ENCODE measurements at regions not wholly inside any gene's neighbourhood (a gene's known extent, or its start where the extent isn't known, plus 50 kb on each side); places are given as distances from the start of the nearest gene placed in this dataset.

DNA sequence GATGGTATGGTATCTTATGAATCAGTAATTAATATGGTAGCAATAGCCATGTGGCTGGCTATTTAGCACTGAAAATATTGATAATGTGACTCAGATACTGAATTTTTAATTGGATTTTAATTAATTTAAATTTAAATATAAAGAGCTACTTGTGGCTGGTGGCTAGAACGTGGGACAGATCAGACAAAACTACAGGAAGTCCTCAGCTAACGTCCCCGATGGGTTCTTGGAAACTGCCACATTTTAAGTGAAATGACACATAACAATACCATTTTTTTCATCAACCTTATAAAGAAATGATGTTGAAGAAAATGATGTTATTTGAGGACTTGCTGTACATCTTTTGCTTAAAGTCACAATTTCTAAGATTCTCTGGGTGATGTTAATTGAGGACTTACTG, 138.1 kb upstream of the FLRT2 start:
- H3K9me3 ChIP-seq (replicated peaks in 1 of 2; ENCODE audit: control insufficient read depth in 1 of 2, insufficient read depth in 1 of 2, low read length in 2 of 2), result no peaks in the 10 kb centered on the region
- WGBS (ENCODE audit: insufficient coverage), result no CpG with 5 or more reads among the region's 3 CpGs
- Mint-ChIP-seq H3K27ac (no peak overlapping the region), H3K4me3 (no peak overlapping the region), H3K9me3 (peaks cover 0 to 6% (median 1%) of the 10 kb centered on the region in 7 donors), H3K4me1 (no peaks in the 10 kb centered on the region), H3K36me3 (no peaks in the 10 kb centered on the region), H3K27me3 (ENCODE audit: low read depth in 3 of 3) (peaks cover 0 to 1% (median 0%) of the 10 kb centered on the region in 3 donors)
- H4K20me1 ChIP-seq (ENCODE audit: insufficient read depth, low read length), result no peaks in the 10 kb centered on the region
- TF ChIP-seq, protein P1, sequence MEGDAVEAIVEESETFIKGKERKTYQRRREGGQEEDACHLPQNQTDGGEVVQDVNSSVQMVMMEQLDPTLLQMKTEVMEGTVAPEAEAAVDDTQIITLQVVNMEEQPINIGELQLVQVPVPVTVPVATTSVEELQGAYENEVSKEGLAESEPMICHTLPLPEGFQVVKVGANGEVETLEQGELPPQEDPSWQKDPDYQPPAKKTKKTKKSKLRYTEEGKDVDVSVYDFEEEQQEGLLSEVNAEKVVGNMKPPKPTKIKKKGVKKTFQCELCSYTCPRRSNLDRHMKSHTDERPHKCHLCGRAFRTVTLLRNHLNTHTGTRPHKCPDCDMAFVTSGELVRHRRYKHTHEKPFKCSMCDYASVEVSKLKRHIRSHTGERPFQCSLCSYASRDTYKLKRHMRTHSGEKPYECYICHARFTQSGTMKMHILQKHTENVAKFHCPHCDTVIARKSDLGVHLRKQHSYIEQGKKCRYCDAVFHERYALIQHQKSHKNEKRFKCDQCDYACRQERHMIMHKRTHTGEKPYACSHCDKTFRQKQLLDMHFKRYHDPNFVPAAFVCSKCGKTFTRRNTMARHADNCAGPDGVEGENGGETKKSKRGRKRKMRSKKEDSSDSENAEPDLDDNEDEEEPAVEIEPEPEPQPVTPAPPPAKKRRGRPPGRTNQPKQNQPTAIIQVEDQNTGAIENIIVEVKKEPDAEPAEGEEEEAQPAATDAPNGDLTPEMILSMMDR (IDR thresholded peaks at IDR 0.05), result no peak
- H3K27ac ChIP-seq (ENCODE audit: low read depth in 1 of 2, low read length in 2 of 2), result no peak overlapping the region
- H2AFZ ChIP-seq (ENCODE audit: insufficient read depth, low read depth, low read length, poor library complexity, severe bottlenecking), result no peak overlapping the region
- no peaks in the 10 kb centered on the region for H3K4me1 ChIP-seq (ENCODE audit: control insufficient read depth in 1 of 2, insufficient read depth in 2 of 2, low read length in 2 of 2)
- intact Hi-C loops (cut with micrococcal nuclease), result no loop called here
- no peak overlapping the region for H3K9ac ChIP-seq (ENCODE audit: insufficient read depth, low read length, poor library complexity, severe bottlenecking)
- no peak overlapping the region for H3K4me3 ChIP-seq (replicated peaks in 1 of 3; ENCODE audit: low read depth in 2 of 3, low read length in 3 of 3)
- no peaks in the 10 kb centered on the region for H3K27me3 ChIP-seq (ENCODE audit: control insufficient read depth in 2 of 2, insufficient read depth in 2 of 2, low read length in 2 of 2)
- no peaks in the 10 kb centered on the region for H3K36me3 ChIP-seq (replicated peaks in 1 of 2; ENCODE audit: control insufficient read depth in 1 of 2, insufficient read depth in 2 of 2, low read length in 2 of 2)
- H3K4me2 ChIP-seq (replicated peaks; ENCODE audit: extremely low read depth, low read length, poor library complexity, severe bottlenecking), result no peak overlapping the region
- no peak for DNase-seq
- no peaks in the 10 kb centered on the region for H3K79me2 ChIP-seq (ENCODE audit: insufficient read depth, low read length)

DNA sequence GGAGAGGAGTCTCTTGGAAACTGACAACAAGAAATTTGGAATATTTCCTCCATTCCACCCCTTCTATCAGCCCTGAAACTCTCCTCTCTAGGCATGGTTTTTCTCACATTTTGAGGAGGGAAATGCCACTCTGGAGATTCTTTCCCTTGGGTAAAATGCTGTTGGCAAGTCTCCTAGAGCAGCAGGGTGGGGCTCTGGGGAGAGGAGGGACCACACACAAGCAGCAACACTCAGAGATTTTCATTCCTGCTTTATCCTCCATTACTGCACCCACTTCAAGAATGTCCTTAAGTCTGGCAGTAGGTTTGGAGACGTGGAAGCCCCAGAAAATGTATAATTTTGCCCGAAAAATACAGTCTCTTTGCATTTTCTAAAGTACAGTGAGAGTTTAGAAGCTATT, 130.8 kb upstream of the FLRT2 start:
- H3K4me1 Mint-ChIP-seq, result no peaks in the 10 kb centered on the region
- Histone ChIP-seq H3K27ac (ENCODE audit: low read depth in 1 of 2, low read length in 2 of 2) (no peak overlapping the region), H3K79me2 (ENCODE audit: insufficient read depth, low read length) (no peaks in the 10 kb centered on the region), H2AFZ (ENCODE audit: insufficient read depth, low read depth, low read length, poor library complexity, severe bottlenecking) (no peak overlapping the region), H3K9me3 (replicated peaks in 1 of 2; ENCODE audit: control insufficient read depth in 1 of 2, insufficient read depth in 1 of 2, low read length in 2 of 2) (no peaks in the 10 kb centered on the region), H3K4me2 (replicated peaks; ENCODE audit: extremely low read depth, low read length, poor library complexity, severe bottlenecking) (no peak overlapping the region), H3K4me3 (replicated peaks in 1 of 3; ENCODE audit: low read depth in 2 of 3, low read length in 3 of 3) (no peak overlapping the region), H4K20me1 (ENCODE audit: insufficient read depth, low read length) (no peaks in the 10 kb centered on the region), H3K9ac (ENCODE audit: insufficient read depth, low read length, poor library complexity, severe bottlenecking) (no peak overlapping the region), H3K4me1 (ENCODE audit: control insufficient read depth in 1 of 2, insufficient read depth in 2 of 2, low read length in 2 of 2) (no peaks in the 10 kb centered on the region), H3K27me3 (ENCODE audit: control insufficient read depth in 2 of 2, insufficient read depth in 2 of 2, low read length in 2 of 2) (no peaks in the 10 kb centered on the region), H3K36me3 (replicated peaks in 1 of 2; ENCODE audit: control insufficient read depth in 1 of 2, insufficient read depth in 2 of 2, low read length in 2 of 2) (no peaks in the 10 kb centered on the region)
- H3K27ac Mint-ChIP-seq, result no peak overlapping the region
- peaks cover 0 to 4% (median 1%) of the 10 kb centered on the region in 7 donors for H3K9me3 Mint-ChIP-seq
- intact Hi-C loops (cut with micrococcal nuclease), result no loop called here
- 100% methylated on average over 2 of the region's 2 CpGs for WGBS (ENCODE audit: insufficient coverage)
- no peak for DNase-seq
- peaks cover 0 to 4% (median 1%) of the 10 kb centered on the region in 3 donors for H3K27me3 Mint-ChIP-seq (ENCODE audit: low read depth in 3 of 3)
- no peaks in the 10 kb centered on the region for H3K36me3 Mint-ChIP-seq
- TF ChIP-seq, protein P1 (IDR thresholded peaks at IDR 0.05), result no peak
- no peak overlapping the region for H3K4me3 Mint-ChIP-seq

Measured in CD14-positive monocyte (primary cell).